Keratinocyte (primary cell): ENCODE measurements at regions not wholly inside any gene's neighbourhood (a gene's known extent, or its start where the extent isn't known, plus 50 kb on each side); places are given as distances from the start of the nearest gene placed in this dataset.

Source experiments
- DNase-seq: peaks from one replicate; pipeline ENCODE4 v3.0.0-alpha.2; 2011; ENCODE audit warnings: low read depth, missing footprints, low spot score
- FAIRE-seq: peaks from 2 replicates; lab custom pipeline; 2011; peaks lifted over from hg19 to GRCh38; lab: Jason Lieb, UNC
- H2AFZ ChIP-seq: 2 replicates; pipeline ENCODE4 v1.6.0; 2012; ENCODE audit warnings: low read length, control low read depth, inconsistent platforms; ENCODE audit not compliant: control insufficient read depth
- H3K27ac ChIP-seq: 2 replicates; pipeline ENCODE4 v1.5.1; 2011; ENCODE audit warnings: low read length; ENCODE audit not compliant: control insufficient read depth, insufficient read depth
- H3K27me3 ChIP-seq: 3 replicates; pipeline ENCODE4 v1.6.0; 2011; ENCODE audit warnings: low read length; ENCODE audit not compliant: control insufficient read depth, insufficient read depth; ENCODE audit errors: extremely low read depth
- H3K36me3 ChIP-seq, 2 experiments: 2 replicates in 1 of 2; 3 replicates in 1 of 2; pipeline ENCODE4 v1.5.1; 2011; ENCODE audit warnings: low read length in 2 of 2, mild to moderate bottlenecking in 1 of 2; ENCODE audit not compliant: control insufficient read depth in 2 of 2, insufficient read depth in 2 of 2; ENCODE audit errors: extremely low read depth in 1 of 2
- H3K4me1 ChIP-seq: 3 replicates; pipeline ENCODE4 v1.5.1; 2011; ENCODE audit warnings: low read length; ENCODE audit not compliant: control insufficient read depth, insufficient read depth; ENCODE audit errors: extremely low read depth
- H3K4me2 ChIP-seq: 3 replicates; pipeline ENCODE4 v1.6.0; 2011; ENCODE audit warnings: low read depth, low read length; ENCODE audit not compliant: control insufficient read depth, insufficient read depth; ENCODE audit errors: extremely low read depth
- H3K4me3 ChIP-seq, 3 experiments: fragments of 200-600 bp in 1 of 3; sonication (generic) in 1 of 3; 2 replicates in 2 of 3; 3 replicates in 1 of 3; pipeline ENCODE4 v1.5.1; 2011 to 2016; ENCODE audit warnings: low read length in 3 of 3, mild to moderate bottlenecking in 3 of 3, control low read depth in 2 of 3, inconsistent platforms in 1 of 3, low read depth in 1 of 3, mixed read lengths in 1 of 3, mixed run types in 1 of 3, moderate library complexity in 1 of 3; ENCODE audit not compliant: control insufficient read depth in 2 of 3, insufficient read depth in 2 of 3; ENCODE audit errors: extremely low read depth in 1 of 3
- H3K79me2 ChIP-seq: 2 replicates; pipeline ENCODE4 v1.6.0; 2012; ENCODE audit warnings: low read length; ENCODE audit not compliant: control insufficient read depth, insufficient read depth
- H3K9ac ChIP-seq: 3 replicates; pipeline ENCODE4 v1.6.0; 2011; ENCODE audit warnings: low read length; ENCODE audit not compliant: control insufficient read depth, insufficient read depth; ENCODE audit errors: extremely low read depth
- H3K9me1 ChIP-seq: 3 replicates; pipeline ENCODE4 v1.6.0; 2011; ENCODE audit warnings: low read length; ENCODE audit not compliant: control insufficient read depth, insufficient read depth; ENCODE audit errors: extremely low read depth
- H3K9me3 ChIP-seq: 2 replicates; pipeline ENCODE4 v1.5.1; 2012; ENCODE audit warnings: low read depth, low read length; ENCODE audit not compliant: control insufficient read depth
- H4K20me1 ChIP-seq: 3 replicates; pipeline ENCODE4 v1.6.0; 2011; ENCODE audit warnings: low read length; ENCODE audit not compliant: control insufficient read depth, insufficient read depth; ENCODE audit errors: extremely low read depth
- EZH2 ChIP-seq: IDR thresholded peaks from one replicate; pipeline ENCODE4 v1.6.1; 2012; ENCODE audit warnings: inconsistent platforms, mild to moderate bottlenecking, low read length, moderate library complexity
- dilution Hi-C: fragments of 300-500 bp; cut with MboI; formaldehyde crosslinking; loops from one replicate; pipeline ENCODE4 v1.7.0; 2020; ENCODE audit warnings: low sequenced_read_pairs; ENCODE audit not compliant: extremely low pct_ligation_motif_present
- TF ChIP-seq, protein P1 (sequence below), 3 experiments: IDR thresholded peaks in 1 of 3; conservative IDR thresholded peaks in 1 of 3; optimal IDR thresholded peaks in 1 of 3; 2 replicates in 2 of 3; 3 replicates in 1 of 3; pipeline versions ENCODE3 to v1.5.1; 2011; ENCODE audit warnings: low read length in 3 of 3, mild to moderate bottlenecking in 3 of 3, moderate library complexity in 2 of 3, control low read depth in 1 of 3, inconsistent platforms in 1 of 3; ENCODE audit not compliant: insufficient read depth in 2 of 3; ENCODE audit errors: extremely low read depth in 1 of 3

DNA sequence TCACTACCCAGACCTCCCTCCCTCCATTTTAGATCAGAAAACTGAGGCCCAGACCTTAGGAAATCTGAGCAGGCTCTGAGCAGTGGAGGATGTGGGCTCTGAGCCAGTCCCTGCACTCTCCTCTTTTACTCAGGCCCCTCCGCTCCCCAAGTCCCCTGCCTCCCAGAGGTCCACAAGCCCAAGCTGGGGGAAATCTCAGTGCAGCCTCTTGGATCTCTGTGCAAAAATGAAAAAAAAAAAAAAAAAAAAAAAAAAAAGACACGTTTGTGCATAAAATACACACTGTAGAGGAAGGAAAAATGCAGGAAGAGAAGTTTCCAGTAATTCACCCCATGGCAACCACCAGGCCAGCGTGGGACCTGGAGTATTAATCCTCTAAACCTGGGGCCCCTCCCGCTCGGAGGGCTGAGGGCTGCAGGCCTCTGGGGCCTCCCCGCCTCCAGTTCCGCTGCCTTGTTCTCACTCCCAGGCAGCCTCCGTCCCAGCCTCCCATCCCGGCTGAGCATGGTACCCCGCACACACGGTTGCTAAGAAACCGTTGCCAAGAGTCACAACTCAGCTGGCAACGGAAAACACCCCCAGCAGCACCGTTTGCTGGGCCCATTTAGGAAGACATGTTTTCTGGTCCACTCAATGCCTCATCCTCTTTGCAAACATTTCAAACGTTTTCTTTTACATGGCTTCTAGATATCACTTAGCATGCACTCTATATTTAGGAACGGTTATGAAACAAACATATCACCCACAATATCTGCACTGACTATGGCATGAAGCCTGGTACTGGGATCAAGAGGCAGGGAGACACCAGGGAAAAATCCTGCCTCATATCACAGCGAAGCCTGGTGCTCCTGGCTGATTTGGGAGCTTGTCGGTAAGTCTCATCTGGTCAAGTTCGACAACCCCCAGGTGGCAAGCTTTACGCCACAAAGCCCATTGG, 227.5 kb downstream of the CTTN start:
- FAIRE-seq = no peak
- peaks cover 3% of the 10 kb centered on the region for H3K9me3 ChIP-seq
- no peak overlapping the region for H3K4me3 ChIP-seq
- no peak overlapping the region for H2AFZ ChIP-seq
- H3K9me1 ChIP-seq = no peaks in the 10 kb centered on the region
- no peak overlapping the region for H3K27ac ChIP-seq
- dilution Hi-C loops = no loop called here
- no peaks in the 10 kb centered on the region for H3K4me1 ChIP-seq
- no peaks in the 10 kb centered on the region for H3K79me2 ChIP-seq
- no peak overlapping the region for H3K4me2 ChIP-seq
- no peaks in the 10 kb centered on the region for H3K27me3 ChIP-seq
- H4K20me1 ChIP-seq = no peaks in the 10 kb centered on the region
- DNase-seq = no peak
- TF ChIP-seq, protein P1, sequence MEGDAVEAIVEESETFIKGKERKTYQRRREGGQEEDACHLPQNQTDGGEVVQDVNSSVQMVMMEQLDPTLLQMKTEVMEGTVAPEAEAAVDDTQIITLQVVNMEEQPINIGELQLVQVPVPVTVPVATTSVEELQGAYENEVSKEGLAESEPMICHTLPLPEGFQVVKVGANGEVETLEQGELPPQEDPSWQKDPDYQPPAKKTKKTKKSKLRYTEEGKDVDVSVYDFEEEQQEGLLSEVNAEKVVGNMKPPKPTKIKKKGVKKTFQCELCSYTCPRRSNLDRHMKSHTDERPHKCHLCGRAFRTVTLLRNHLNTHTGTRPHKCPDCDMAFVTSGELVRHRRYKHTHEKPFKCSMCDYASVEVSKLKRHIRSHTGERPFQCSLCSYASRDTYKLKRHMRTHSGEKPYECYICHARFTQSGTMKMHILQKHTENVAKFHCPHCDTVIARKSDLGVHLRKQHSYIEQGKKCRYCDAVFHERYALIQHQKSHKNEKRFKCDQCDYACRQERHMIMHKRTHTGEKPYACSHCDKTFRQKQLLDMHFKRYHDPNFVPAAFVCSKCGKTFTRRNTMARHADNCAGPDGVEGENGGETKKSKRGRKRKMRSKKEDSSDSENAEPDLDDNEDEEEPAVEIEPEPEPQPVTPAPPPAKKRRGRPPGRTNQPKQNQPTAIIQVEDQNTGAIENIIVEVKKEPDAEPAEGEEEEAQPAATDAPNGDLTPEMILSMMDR (optimal IDR thresholded peaks at IDR 0.05 in 1 of 3, IDR thresholded peaks at IDR 0.05 in 1 of 3, conservative IDR thresholded peaks at IDR 0.05 in 1 of 3; ENCODE audit: extremely low read depth in 1 of 3, insufficient read depth in 2 of 3, low read length in 3 of 3) = no peak
- TF ChIP-seq EZH2 = no peak
- H3K36me3 ChIP-seq = no peaks in the 10 kb centered on the region
- no peak overlapping the region for H3K9ac ChIP-seq

DNA sequence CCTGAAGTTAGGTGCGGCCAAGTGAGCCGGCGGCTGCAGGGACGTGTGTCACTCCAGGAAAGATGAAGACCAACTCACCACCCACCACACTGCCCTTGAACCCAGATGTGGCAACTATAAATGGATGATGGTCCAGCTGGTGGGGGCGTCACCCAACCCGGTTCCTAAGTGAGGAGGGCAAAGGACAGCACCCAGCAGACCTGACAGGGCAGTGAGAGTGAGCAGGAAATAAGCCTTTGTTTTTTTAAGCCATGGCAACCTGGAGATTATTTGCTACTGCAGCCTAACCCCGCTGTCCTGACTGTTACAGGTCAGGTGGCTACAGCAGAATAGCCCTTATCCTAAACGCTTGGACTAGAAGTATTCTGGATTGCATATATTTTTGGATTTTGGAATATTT, 228.9 kb downstream of the CTTN start:
- TF ChIP-seq, protein P1 (optimal IDR thresholded peaks at IDR 0.05 in 1 of 3, IDR thresholded peaks at IDR 0.05 in 1 of 3, conservative IDR thresholded peaks at IDR 0.05 in 1 of 3; ENCODE audit: extremely low read depth in 1 of 3, insufficient read depth in 2 of 3, low read length in 3 of 3) = no peak
- TF ChIP-seq EZH2 = no peak
- no peak for DNase-seq
- dilution Hi-C loops = no loop called here

More for the DNA sequence above, 228.9 kb downstream of the CTTN start:
- H3K27ac ChIP-seq = no peak overlapping the region
- H3K4me3 ChIP-seq = no peak overlapping the region
- H3K4me2 ChIP-seq = no peak overlapping the region
- no peak for FAIRE-seq
- H3K36me3 ChIP-seq = no peaks in the 10 kb centered on the region
- no peaks in the 10 kb centered on the region for H4K20me1 ChIP-seq
- H3K9ac ChIP-seq = no peak overlapping the region
- no peak overlapping the region for H2AFZ ChIP-seq
- no peaks in the 10 kb centered on the region for H3K27me3 ChIP-seq
- no peaks in the 10 kb centered on the region for H3K9me1 ChIP-seq
- no peaks in the 10 kb centered on the region for H3K4me1 ChIP-seq
- peaks cover 3% of the 10 kb centered on the region for H3K9me3 ChIP-seq
- H3K79me2 ChIP-seq = no peaks in the 10 kb centered on the region
